SH-SY5Y (cell line): ENCODE measurements at regions not wholly inside any gene's neighbourhood (a gene's known extent, or its start where the extent isn't known, plus 50 kb on each side); places are given as distances from the start of the nearest gene placed in this dataset.

ENCODE experiments used
- GATA2 ChIP-seq: IDR thresholded peaks from 2 replicates; pipeline ENCODE4 v1.6.1; 2011; ENCODE audit warnings: mild to moderate bottlenecking, low read depth, low read length
- GATA3 ChIP-seq: IDR thresholded peaks from 2 replicates; pipeline ENCODE4 v1.6.1; 2011; ENCODE audit warnings: low read depth, mild to moderate bottlenecking, low read length, moderate library complexity

GRCh38 chr1:81380436-81380835 is 420.3 kb upstream of the ADGRL2 start:
- no peak for TF ChIP-seq GATA2
- TF ChIP-seq GATA3, result no peak
